T-cell (primary cell): ENCODE measurements at regions not wholly inside any gene's neighbourhood (a gene's known extent, or its start where the extent isn't known, plus 50 kb on each side); places are given as distances from the start of the nearest gene placed in this dataset.

ENCODE experiments used
- ATAC-seq, 4 experiments: fragments of 200-7000 bp in 3 of 4; fragments of 150-1000 bp in 1 of 4; cut with Tn5 transposase; replicated peaks in 1 of 4; 1 replicate in 3 of 4; 2 replicates in 1 of 4; pipeline ENCODE4 v1.10.0; 2021; ENCODE audit warnings: moderate library complexity in 3 of 4, mild to moderate bottlenecking in 2 of 4, moderate number of reproducible peaks in 1 of 4
- CTCF ChIA-PET, 2 donors: fragments of 300-600 bp; sonication (Branson Sonifier 250); formaldehyde crosslinking; loops; one replicate each; lab custom pipeline; 2022; ENCODE audit warnings: antibody characterized with exemption in 2 of 2; lab: Charles Lee
- POLR2A ChIA-PET, 2 donors: fragments of 300-600 bp; sonication (Branson Sonifier 250); formaldehyde crosslinking; loops; one replicate each; lab custom pipeline; 2022; ENCODE audit warnings: antibody characterized with exemption in 2 of 2; lab: Charles Lee
- DNase-seq, 35 experiments: peaks; one replicate each; pipeline versions ENCODE4 v3.0.0 to v3.0.0-alpha.2; 2013 to 2023
- H3K27ac ChIP-seq: one replicate; pipeline ENCODE4 v1.5.1; 2013; ENCODE audit warnings: low read length
- H3K27me3 ChIP-seq, 2 experiments: replicated peaks in 1 of 2; 1 replicate in 1 of 2; 2 replicates in 1 of 2; pipeline versions ENCODE4 v1.6.1 to v1.7.0; 2013; ENCODE audit warnings: low read length in 1 of 2, mixed read lengths in 1 of 2; ENCODE audit not compliant: control insufficient read depth in 2 of 2, insufficient read depth in 2 of 2; ENCODE audit errors: extremely low read depth in 1 of 2
- H3K36me3 ChIP-seq, 2 donors: 1 replicate in 1 of 2; 2 replicates in 1 of 2; pipeline versions ENCODE4 v1.6.1 to v1.7.0; 2013; ENCODE audit warnings: low read length in 1 of 2; ENCODE audit not compliant: control insufficient read depth in 2 of 2, insufficient read depth in 1 of 2; ENCODE audit errors: extremely low read depth in 1 of 2
- H3K4me1 ChIP-seq, 2 experiments: 1 replicate in 1 of 2; 2 replicates in 1 of 2; pipeline versions ENCODE4 v1.6.1 to v1.7.0; 2013; ENCODE audit warnings: low read length in 2 of 2, mixed read lengths in 1 of 2; ENCODE audit not compliant: insufficient read depth in 2 of 2, control insufficient read depth in 1 of 2; ENCODE audit errors: extremely low read depth in 1 of 2
- H3K4me3 ChIP-seq, 2 donors: 1 replicate in 1 of 2; 2 replicates in 1 of 2; pipeline versions ENCODE4 v1.5.1 to v1.7.0; 2013; ENCODE audit warnings: mild to moderate bottlenecking in 2 of 2, low read length in 1 of 2, moderate library complexity in 1 of 2; ENCODE audit not compliant: control insufficient read depth in 1 of 2; ENCODE audit errors: extremely low read depth in 1 of 2
- H3K9me3 ChIP-seq: 2 replicates; pipeline ENCODE4 v1.7.0; 2013
- H3K27ac Mint-ChIP-seq, 2 donors: one replicate each; pipeline ENCODE4 v1.8.0; 2020 to 2021; ENCODE audit warnings: mild to moderate bottlenecking in 2 of 2, mixed read lengths in 2 of 2
- H3K27me3 Mint-ChIP-seq, 2 donors: one replicate each; pipeline ENCODE4 v1.8.0; 2021 to 2022; ENCODE audit warnings: mixed read lengths in 2 of 2
- H3K36me3 Mint-ChIP-seq: one replicate; pipeline ENCODE4 v1.8.0; 2021; ENCODE audit warnings: mixed read lengths
- H3K4me1 Mint-ChIP-seq, 3 donors: one replicate each; pipeline ENCODE4 v1.8.0; 2020 to 2022; ENCODE audit warnings: mixed read lengths in 3 of 3, mild to moderate bottlenecking in 1 of 3
- H3K4me3 Mint-ChIP-seq, 3 donors: one replicate each; pipeline ENCODE4 v1.8.0; 2020 to 2022; ENCODE audit warnings: mild to moderate bottlenecking in 3 of 3, mixed read lengths in 3 of 3, moderate library complexity in 3 of 3
- H3K9me3 Mint-ChIP-seq, 3 donors: one replicate each; pipeline ENCODE4 v1.8.0; 2020 to 2022; ENCODE audit warnings: mixed read lengths in 3 of 3
- WGBS: methylation state at CpG from one replicate; pipeline ENCODE4 v1.1.5; 2013; ENCODE audit warnings: missing lambda C conversion rate; ENCODE audit not compliant: insufficient coverage; 5-methylcytosine and 5-hydroxymethylcytosine counted together

GRCh38 chr5:165242646-165243045, 1737.2 kb downstream of the MAT2B start:
- H3K36me3 ChIP-seq, result no peaks in the 10 kb centered on the region
- no CpG with 5 or more reads among the region's 2 CpGs for WGBS
- H3K4me3 ChIP-seq, result no peak overlapping the region
- DNase-seq, result no peak
- H3K4me3 Mint-ChIP-seq, result no peak overlapping the region
- H3K9me3 ChIP-seq, result no peaks in the 10 kb centered on the region
- ChIA-PET POLR2A (no interaction called here), CTCF (no interaction called here)
- H3K27me3 Mint-ChIP-seq, result no peaks in the 10 kb centered on the region
- H3K4me1 ChIP-seq, result no peaks in the 10 kb centered on the region
- ATAC-seq, result no peak
- no peaks in the 10 kb centered on the region for H3K27me3 ChIP-seq
- H3K27ac ChIP-seq, result no peak overlapping the region
- no peaks in the 10 kb centered on the region for H3K36me3 Mint-ChIP-seq
- no peak overlapping the region for H3K27ac Mint-ChIP-seq
- H3K4me1 Mint-ChIP-seq, result no peaks in the 10 kb centered on the region
- peaks cover 6 to 13% (median 6%) of the 10 kb centered on the region in 3 donors for H3K9me3 Mint-ChIP-seq

- ATAC-seq (no peak), DNase-seq (no peak)
- Histone ChIP-seq H3K27me3 (no peaks in the 10 kb centered on the region), H3K27ac (no peak overlapping the region), H3K9me3 (no peaks in the 10 kb centered on the region), H3K4me1 (no peaks in the 10 kb centered on the region), H3K4me3 (no peak overlapping the region), H3K36me3 (no peaks in the 10 kb centered on the region)
- Mint-ChIP-seq H3K27ac (no peak overlapping the region), H3K36me3 (no peaks in the 10 kb centered on the region), H3K27me3 (no peaks in the 10 kb centered on the region), H3K9me3 (peaks cover 2 to 13% (median 6%) of the 10 kb centered on the region in 3 donors), H3K4me1 (no peaks in the 10 kb centered on the region), H3K4me3 (no peak overlapping the region)
- POLR2A ChIA-PET, result no interaction called here
- 48% methylated on average over 2 of the region's 3 CpGs for WGBS
- CTCF ChIA-PET, result no interaction called here
These were observed 1739.0 kb downstream of the MAT2B start for GRCh38 chr5:165244407-165244806.

GRCh38 chr5:165258197-165258771, 1752.9 kb downstream of the MAT2B start:
- DNase-seq (no peak), ATAC-seq (no peak)
- Histone ChIP-seq H3K9me3 (no peaks in the 10 kb centered on the region), H3K36me3 (no peaks in the 10 kb centered on the region), H3K27me3 (no peaks in the 10 kb centered on the region), H3K4me3 (no peak overlapping the region), H3K4me1 (no peaks in the 10 kb centered on the region), H3K27ac (no peak overlapping the region)
- no peaks in the 10 kb centered on the region for H3K4me1 Mint-ChIP-seq
- H3K36me3 Mint-ChIP-seq, result no peaks in the 10 kb centered on the region
- no peak overlapping the region for H3K27ac Mint-ChIP-seq
- WGBS, result 90% methylated on average over 3 of the region's 6 CpGs
- H3K27me3 Mint-ChIP-seq, result no peaks in the 10 kb centered on the region
- CTCF ChIA-PET, result no interaction called here
- H3K4me3 Mint-ChIP-seq, result no peak overlapping the region
- peaks cover 0 to 19% (median 3%) of the 10 kb centered on the region in 3 donors for H3K9me3 Mint-ChIP-seq
- POLR2A ChIA-PET, result no interaction called here

DNA sequence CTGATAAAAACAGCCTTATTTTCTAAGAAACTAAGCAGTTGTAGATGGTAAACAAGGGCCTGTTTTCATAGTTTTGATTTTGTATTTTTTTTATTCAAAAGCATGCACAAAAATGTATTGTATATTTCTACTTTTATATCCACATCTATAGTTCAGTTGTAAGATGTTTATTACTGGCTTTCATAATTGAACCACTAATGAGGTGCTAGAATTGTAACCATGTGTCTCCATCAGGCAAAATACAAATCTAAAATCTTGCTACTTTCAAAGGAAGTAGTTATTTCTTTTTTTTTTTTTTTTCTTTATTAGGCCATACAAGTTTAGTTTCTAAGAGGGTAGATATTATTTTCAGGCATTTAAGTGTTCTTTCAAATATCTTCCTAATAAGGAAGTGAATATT, 1755.0 kb downstream of the MAT2B start:
- no peak overlapping the region for H3K4me3 ChIP-seq
- no peak overlapping the region for H3K27ac ChIP-seq
- H3K36me3 ChIP-seq, result no peaks in the 10 kb centered on the region
- ATAC-seq (no peak), DNase-seq (no peak)
- H3K9me3 ChIP-seq, result no peaks in the 10 kb centered on the region
- Mint-ChIP-seq H3K36me3 (no peaks in the 10 kb centered on the region), H3K27me3 (no peaks in the 10 kb centered on the region), H3K4me3 (no peak overlapping the region), H3K4me1 (no peaks in the 10 kb centered on the region), H3K27ac (no peak overlapping the region), H3K9me3 (peaks cover 0 to 12% (median 3%) of the 10 kb centered on the region in 3 donors)
- ChIA-PET POLR2A (no interaction called here), CTCF (no interaction called here)
- H3K4me1 ChIP-seq, result no peaks in the 10 kb centered on the region
- no peaks in the 10 kb centered on the region for H3K27me3 ChIP-seq

- Mint-ChIP-seq H3K36me3 (no peaks in the 10 kb centered on the region), H3K9me3 (peaks cover 0 to 4% (median 0%) of the 10 kb centered on the region in 3 donors), H3K27ac (no peak overlapping the region), H3K4me3 (no peak overlapping the region), H3K4me1 (no peaks in the 10 kb centered on the region), H3K27me3 (no peaks in the 10 kb centered on the region)
- no peaks in the 10 kb centered on the region for H3K27me3 ChIP-seq
- ATAC-seq (no peak), DNase-seq (no peak)
- H3K9me3 ChIP-seq, result no peaks in the 10 kb centered on the region
- 75% methylated on average over 3 of the region's 3 CpGs for WGBS
- no peaks in the 10 kb centered on the region for H3K36me3 ChIP-seq
- no peak overlapping the region for H3K4me3 ChIP-seq
- no peak overlapping the region for H3K27ac ChIP-seq
- ChIA-PET CTCF (no interaction called here), POLR2A (no interaction called here)
- H3K4me1 ChIP-seq, result no peaks in the 10 kb centered on the region
These were observed 1758.1 kb downstream of the MAT2B start for GRCh38 chr5:165263536-165263935.

DNA sequence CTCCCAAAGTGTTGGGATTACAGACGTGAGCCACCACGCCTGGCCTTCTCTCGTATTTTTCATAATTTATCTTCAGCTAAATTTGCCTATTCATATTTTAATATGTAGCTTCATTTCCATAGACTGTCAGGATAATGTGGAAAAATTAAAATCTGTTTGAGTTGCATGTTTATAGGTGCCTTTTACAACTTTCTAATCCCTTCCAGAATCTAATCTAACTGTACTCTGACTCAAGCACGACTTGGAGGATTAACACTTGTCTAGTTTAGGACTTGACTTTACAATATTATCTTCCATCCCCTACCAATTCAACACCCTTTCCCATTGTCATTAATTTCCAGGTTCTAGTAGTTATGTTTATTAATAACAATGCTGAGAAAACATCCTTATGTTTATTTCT, 1761.5 kb downstream of the MAT2B start:
- H3K36me3 ChIP-seq, result no peaks in the 10 kb centered on the region
- no peaks in the 10 kb centered on the region for H3K27me3 ChIP-seq
- DNase-seq (no peak), ATAC-seq (no peak)
- no CpG with 5 or more reads among the region's 4 CpGs for WGBS
- Mint-ChIP-seq H3K27ac (no peak overlapping the region), H3K9me3 (no peaks in the 10 kb centered on the region), H3K4me1 (no peaks in the 10 kb centered on the region), H3K27me3 (no peaks in the 10 kb centered on the region), H3K36me3 (no peaks in the 10 kb centered on the region), H3K4me3 (no peak overlapping the region)
- no peak overlapping the region for H3K27ac ChIP-seq
- H3K9me3 ChIP-seq, result no peaks in the 10 kb centered on the region
- H3K4me3 ChIP-seq, result no peak overlapping the region
- CTCF ChIA-PET, result no interaction called here
- POLR2A ChIA-PET, result no interaction called here
- H3K4me1 ChIP-seq, result no peaks in the 10 kb centered on the region

- Mint-ChIP-seq H3K27ac (no peak overlapping the region), H3K36me3 (no peaks in the 10 kb centered on the region), H3K4me1 (no peaks in the 10 kb centered on the region), H3K27me3 (no peaks in the 10 kb centered on the region), H3K4me3 (no peak overlapping the region), H3K9me3 (peaks cover 0 to 12% (median 3%) of the 10 kb centered on the region in 3 donors)
- Histone ChIP-seq H3K4me1 (no peaks in the 10 kb centered on the region), H3K27me3 (no peaks in the 10 kb centered on the region), H3K9me3 (no peaks in the 10 kb centered on the region), H3K36me3 (no peaks in the 10 kb centered on the region), H3K4me3 (no peak overlapping the region), H3K27ac (no peak overlapping the region)
- WGBS, result no CpG with 5 or more reads among the region's 2 CpGs
- DNase-seq (no peak), ATAC-seq (no peak)
- POLR2A ChIA-PET, result interaction anchor here in 1 of 2 donors (0.6 kb wide), 1 partner anchor 18 kb away, joined by 5 read pairs; no protein-coding TSS in a partner anchor
- CTCF ChIA-PET, result no interaction called here
These were observed 1767.0 kb downstream of the MAT2B start for GRCh38 chr5:165272436-165272835.
